ENCODE measurements at regions not wholly inside any gene's neighbourhood (a gene's known extent, or its start where the extent isn't known, plus 50 kb on each side); places are given as distances from the start of the nearest gene placed in this dataset.

- TF ChIP-seq, protein P1, sequence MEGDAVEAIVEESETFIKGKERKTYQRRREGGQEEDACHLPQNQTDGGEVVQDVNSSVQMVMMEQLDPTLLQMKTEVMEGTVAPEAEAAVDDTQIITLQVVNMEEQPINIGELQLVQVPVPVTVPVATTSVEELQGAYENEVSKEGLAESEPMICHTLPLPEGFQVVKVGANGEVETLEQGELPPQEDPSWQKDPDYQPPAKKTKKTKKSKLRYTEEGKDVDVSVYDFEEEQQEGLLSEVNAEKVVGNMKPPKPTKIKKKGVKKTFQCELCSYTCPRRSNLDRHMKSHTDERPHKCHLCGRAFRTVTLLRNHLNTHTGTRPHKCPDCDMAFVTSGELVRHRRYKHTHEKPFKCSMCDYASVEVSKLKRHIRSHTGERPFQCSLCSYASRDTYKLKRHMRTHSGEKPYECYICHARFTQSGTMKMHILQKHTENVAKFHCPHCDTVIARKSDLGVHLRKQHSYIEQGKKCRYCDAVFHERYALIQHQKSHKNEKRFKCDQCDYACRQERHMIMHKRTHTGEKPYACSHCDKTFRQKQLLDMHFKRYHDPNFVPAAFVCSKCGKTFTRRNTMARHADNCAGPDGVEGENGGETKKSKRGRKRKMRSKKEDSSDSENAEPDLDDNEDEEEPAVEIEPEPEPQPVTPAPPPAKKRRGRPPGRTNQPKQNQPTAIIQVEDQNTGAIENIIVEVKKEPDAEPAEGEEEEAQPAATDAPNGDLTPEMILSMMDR (conservative IDR thresholded peaks at IDR 0.05; ENCODE audit: low read depth in 2 of 2), result no peak
- no peak for TF ChIP-seq POLR2AphosphoS5 (IDR thresholded peaks at IDR 0.05; ENCODE audit: low read depth)
- no peak for TF ChIP-seq EZH2 (IDR thresholded peaks at IDR 0.05; ENCODE audit: low read depth, unreplicated experiment)
- TF ChIP-seq JUNB (IDR thresholded peaks at IDR 0.05; ENCODE audit: unreplicated experiment), result no peak
- no peak for TF ChIP-seq CREB1 (CRISPR knock-in tag; IDR thresholded peaks at IDR 0.05; ENCODE audit: low read depth)
- TF ChIP-seq EZH2phosphoT487 (IDR thresholded peaks at IDR 0.05; ENCODE audit: unreplicated experiment), result no peak
- TF ChIP-seq, protein P2, sequence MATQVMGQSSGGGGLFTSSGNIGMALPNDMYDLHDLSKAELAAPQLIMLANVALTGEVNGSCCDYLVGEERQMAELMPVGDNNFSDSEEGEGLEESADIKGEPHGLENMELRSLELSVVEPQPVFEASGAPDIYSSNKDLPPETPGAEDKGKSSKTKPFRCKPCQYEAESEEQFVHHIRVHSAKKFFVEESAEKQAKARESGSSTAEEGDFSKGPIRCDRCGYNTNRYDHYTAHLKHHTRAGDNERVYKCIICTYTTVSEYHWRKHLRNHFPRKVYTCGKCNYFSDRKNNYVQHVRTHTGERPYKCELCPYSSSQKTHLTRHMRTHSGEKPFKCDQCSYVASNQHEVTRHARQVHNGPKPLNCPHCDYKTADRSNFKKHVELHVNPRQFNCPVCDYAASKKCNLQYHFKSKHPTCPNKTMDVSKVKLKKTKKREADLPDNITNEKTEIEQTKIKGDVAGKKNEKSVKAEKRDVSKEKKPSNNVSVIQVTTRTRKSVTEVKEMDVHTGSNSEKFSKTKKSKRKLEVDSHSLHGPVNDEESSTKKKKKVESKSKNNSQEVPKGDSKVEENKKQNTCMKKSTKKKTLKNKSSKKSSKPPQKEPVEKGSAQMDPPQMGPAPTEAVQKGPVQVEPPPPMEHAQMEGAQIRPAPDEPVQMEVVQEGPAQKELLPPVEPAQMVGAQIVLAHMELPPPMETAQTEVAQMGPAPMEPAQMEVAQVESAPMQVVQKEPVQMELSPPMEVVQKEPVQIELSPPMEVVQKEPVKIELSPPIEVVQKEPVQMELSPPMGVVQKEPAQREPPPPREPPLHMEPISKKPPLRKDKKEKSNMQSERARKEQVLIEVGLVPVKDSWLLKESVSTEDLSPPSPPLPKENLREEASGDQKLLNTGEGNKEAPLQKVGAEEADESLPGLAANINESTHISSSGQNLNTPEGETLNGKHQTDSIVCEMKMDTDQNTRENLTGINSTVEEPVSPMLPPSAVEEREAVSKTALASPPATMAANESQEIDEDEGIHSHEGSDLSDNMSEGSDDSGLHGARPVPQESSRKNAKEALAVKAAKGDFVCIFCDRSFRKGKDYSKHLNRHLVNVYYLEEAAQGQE (IDR thresholded peaks at IDR 0.05; ENCODE audit: unreplicated experiment), result no peak
- no peak for TF ChIP-seq ETS1 (IDR thresholded peaks at IDR 0.05)
- no peak for TF ChIP-seq ZNF462 (CRISPR knock-in tag; IDR thresholded peaks at IDR 0.05)
- no peak for TF ChIP-seq STAT1 (IDR thresholded peaks at IDR 0.05; ENCODE audit: unreplicated experiment)
- TF ChIP-seq ZNF331 (CRISPR knock-in tag; IDR thresholded peaks at IDR 0.05; ENCODE audit: low read depth), result no peak
Measured at GRCh38 chr16:13554643-13555042, 365.3 kb upstream of the ERCC4 start.
